NCI-H524 (cell line): ENCODE measurements at regions not wholly inside any gene's neighbourhood (a gene's known extent, or its start where the extent isn't known, plus 50 kb on each side); places are given as distances from the start of the nearest gene placed in this dataset.
"Not testable (repeated sequence)": the region's sequence is repeated elsewhere in the genome, so short reads cannot be mapped to it uniquely, and the experiment has no call there.

ENCODE experiments used
- DNase-seq, 2 experiments: peaks; one replicate each; lab custom pipeline; 2025; lab: John Stamatoyannopoulos, UW

- DNase-seq = not testable (repeated sequence)
Measured at GRCh38 chrX:42157923-42158322, 234.6 kb upstream of the CASK start.

- no peak for DNase-seq
Measured at GRCh38 chrX:42151808-42152207, 228.5 kb upstream of the CASK start.

- DNase-seq = peak; percentile 45 to 71
Measured at GRCh38 chrX:42149765-42150164, 226.4 kb upstream of the CASK start.

GRCh38 chrX:42149281-42149680 is 225.9 kb upstream of the CASK start:
- DNase-seq = peak in 1 of 2 experiments; percentile 35

- DNase-seq = peak in 1 of 2 experiments; percentile 41
Measured at GRCh38 chrX:42143866-42144592, 220.7 kb upstream of the CASK start.

GRCh38 chrX:42140320-42140719 is 217.0 kb upstream of the CASK start:
- no peak for DNase-seq

- no peak for DNase-seq
Measured at GRCh38 chrX:42135583-42136228, 212.4 kb upstream of the CASK start.

- no peak for DNase-seq
Measured at GRCh38 chrX:42131856-42132255, 208.5 kb upstream of the CASK start.

- DNase-seq = no peak
Measured at GRCh38 chrX:42129022-42129940, 205.9 kb upstream of the CASK start.

- DNase-seq = no peak
Measured at GRCh38 chrX:42128587-42128986, 205.2 kb upstream of the CASK start.

GRCh38 chrX:42128020-42128419 is 204.7 kb upstream of the CASK start:
- DNase-seq = no peak

GRCh38 chrX:42127563-42127962 is 204.2 kb upstream of the CASK start:
- DNase-seq = no peak

GRCh38 chrX:42123369-42123768 is 200.0 kb upstream of the CASK start:
- no peak for DNase-seq

GRCh38 chrX:42119076-42119475 is 195.7 kb upstream of the CASK start:
- DNase-seq = peak; percentile 8 to 80

- DNase-seq = no peak
Measured at GRCh38 chrX:42117318-42117717, 194.0 kb upstream of the CASK start.

GRCh38 chrX:42109428-42109827 is 186.1 kb upstream of the CASK start:
- DNase-seq = no peak

GRCh38 chrX:42107495-42108488 is 184.4 kb upstream of the CASK start:
- no peak for DNase-seq

- DNase-seq = no peak
Measured at GRCh38 chrX:42106556-42106955, 183.2 kb upstream of the CASK start.

- no peak for DNase-seq
Measured at GRCh38 chrX:42102586-42103282, 179.4 kb upstream of the CASK start.

- DNase-seq = peak in 1 of 2 experiments; percentile 27
Measured at GRCh38 chrX:42098900-42099299, 175.5 kb upstream of the CASK start.

GRCh38 chrX:42097486-42097885 is 174.1 kb upstream of the CASK start:
- no peak for DNase-seq
